Keratinocyte (primary cell): ENCODE measurements at regions not wholly inside any gene's neighbourhood (a gene's known extent, or its start where the extent isn't known, plus 50 kb on each side); places are given as distances from the start of the nearest gene placed in this dataset.

ENCODE experiments used
- DNase-seq: peaks from one replicate; pipeline ENCODE4 v3.0.0-alpha.2; 2011; ENCODE audit warnings: low read depth, missing footprints, low spot score
- FAIRE-seq: peaks from 2 replicates; lab custom pipeline; 2011; peaks lifted over from hg19 to GRCh38; lab: Jason Lieb, UNC
- H2AFZ ChIP-seq: 2 replicates; pipeline ENCODE4 v1.6.0; 2012; ENCODE audit warnings: low read length, control low read depth, inconsistent platforms; ENCODE audit not compliant: control insufficient read depth
- H3K27ac ChIP-seq: 2 replicates; pipeline ENCODE4 v1.5.1; 2011; ENCODE audit warnings: low read length; ENCODE audit not compliant: control insufficient read depth, insufficient read depth
- H3K27me3 ChIP-seq: 3 replicates; pipeline ENCODE4 v1.6.0; 2011; ENCODE audit warnings: low read length; ENCODE audit not compliant: control insufficient read depth, insufficient read depth; ENCODE audit errors: extremely low read depth
- H3K36me3 ChIP-seq, 2 experiments: 2 replicates in 1 of 2; 3 replicates in 1 of 2; pipeline ENCODE4 v1.5.1; 2011; ENCODE audit warnings: low read length in 2 of 2, mild to moderate bottlenecking in 1 of 2; ENCODE audit not compliant: control insufficient read depth in 2 of 2, insufficient read depth in 2 of 2; ENCODE audit errors: extremely low read depth in 1 of 2
- H3K4me1 ChIP-seq: 3 replicates; pipeline ENCODE4 v1.5.1; 2011; ENCODE audit warnings: low read length; ENCODE audit not compliant: control insufficient read depth, insufficient read depth; ENCODE audit errors: extremely low read depth
- H3K4me2 ChIP-seq: 3 replicates; pipeline ENCODE4 v1.6.0; 2011; ENCODE audit warnings: low read depth, low read length; ENCODE audit not compliant: control insufficient read depth, insufficient read depth; ENCODE audit errors: extremely low read depth
- H3K4me3 ChIP-seq, 3 experiments: fragments of 200-600 bp in 1 of 3; sonication (generic) in 1 of 3; 2 replicates in 2 of 3; 3 replicates in 1 of 3; pipeline ENCODE4 v1.5.1; 2011 to 2016; ENCODE audit warnings: low read length in 3 of 3, mild to moderate bottlenecking in 3 of 3, control low read depth in 2 of 3, inconsistent platforms in 1 of 3, low read depth in 1 of 3, mixed read lengths in 1 of 3, mixed run types in 1 of 3, moderate library complexity in 1 of 3; ENCODE audit not compliant: control insufficient read depth in 2 of 3, insufficient read depth in 2 of 3; ENCODE audit errors: extremely low read depth in 1 of 3
- H3K79me2 ChIP-seq: 2 replicates; pipeline ENCODE4 v1.6.0; 2012; ENCODE audit warnings: low read length; ENCODE audit not compliant: control insufficient read depth, insufficient read depth
- H3K9ac ChIP-seq: 3 replicates; pipeline ENCODE4 v1.6.0; 2011; ENCODE audit warnings: low read length; ENCODE audit not compliant: control insufficient read depth, insufficient read depth; ENCODE audit errors: extremely low read depth
- H3K9me1 ChIP-seq: 3 replicates; pipeline ENCODE4 v1.6.0; 2011; ENCODE audit warnings: low read length; ENCODE audit not compliant: control insufficient read depth, insufficient read depth; ENCODE audit errors: extremely low read depth
- H3K9me3 ChIP-seq: 2 replicates; pipeline ENCODE4 v1.5.1; 2012; ENCODE audit warnings: low read depth, low read length; ENCODE audit not compliant: control insufficient read depth
- H4K20me1 ChIP-seq: 3 replicates; pipeline ENCODE4 v1.6.0; 2011; ENCODE audit warnings: low read length; ENCODE audit not compliant: control insufficient read depth, insufficient read depth; ENCODE audit errors: extremely low read depth
- EZH2 ChIP-seq: IDR thresholded peaks from one replicate; pipeline ENCODE4 v1.6.1; 2012; ENCODE audit warnings: inconsistent platforms, mild to moderate bottlenecking, low read length, moderate library complexity
- dilution Hi-C: fragments of 300-500 bp; cut with MboI; formaldehyde crosslinking; loops from one replicate; pipeline ENCODE4 v1.7.0; 2020; ENCODE audit warnings: low sequenced_read_pairs; ENCODE audit not compliant: extremely low pct_ligation_motif_present
- TF ChIP-seq, protein P1 (sequence below), 3 experiments: IDR thresholded peaks in 1 of 3; conservative IDR thresholded peaks in 1 of 3; optimal IDR thresholded peaks in 1 of 3; 2 replicates in 2 of 3; 3 replicates in 1 of 3; pipeline versions ENCODE3 to v1.5.1; 2011; ENCODE audit warnings: low read length in 3 of 3, mild to moderate bottlenecking in 3 of 3, moderate library complexity in 2 of 3, control low read depth in 1 of 3, inconsistent platforms in 1 of 3; ENCODE audit not compliant: insufficient read depth in 2 of 3; ENCODE audit errors: extremely low read depth in 1 of 3

DNA sequence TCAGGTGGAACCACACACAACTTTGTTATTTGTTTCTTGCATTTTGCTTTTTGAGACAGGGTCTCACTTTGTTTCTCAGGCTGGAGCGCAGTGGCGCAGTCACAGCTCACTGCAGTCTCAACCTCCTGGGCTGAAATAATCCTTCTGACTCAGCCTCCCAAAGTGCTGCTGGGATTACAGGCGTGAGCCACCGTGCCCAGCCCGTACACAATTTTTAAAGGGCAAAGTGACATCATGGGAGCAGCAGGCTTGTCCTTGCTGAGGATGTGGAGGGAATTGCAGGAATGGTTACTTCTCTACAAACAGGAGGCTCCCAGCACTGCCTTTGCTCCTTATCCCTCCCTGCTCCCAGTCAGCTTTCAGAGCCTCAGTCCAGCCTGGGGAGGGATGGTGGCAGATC is 355.9 kb upstream of the KLHL29 start:
- Histone ChIP-seq H3K79me2 (no peaks in the 10 kb centered on the region), H3K36me3 (no peaks in the 10 kb centered on the region), H3K4me1 (no peaks in the 10 kb centered on the region), H3K9me3 (no peaks in the 10 kb centered on the region), H3K4me3 (no peak overlapping the region), H3K27me3 (no peaks in the 10 kb centered on the region), H4K20me1 (no peaks in the 10 kb centered on the region), H2AFZ (no peak overlapping the region), H3K9ac (no peak overlapping the region), H3K9me1 (no peaks in the 10 kb centered on the region), H3K27ac (no peak overlapping the region), H3K4me2 (no peak overlapping the region)
- TF ChIP-seq, protein P1, sequence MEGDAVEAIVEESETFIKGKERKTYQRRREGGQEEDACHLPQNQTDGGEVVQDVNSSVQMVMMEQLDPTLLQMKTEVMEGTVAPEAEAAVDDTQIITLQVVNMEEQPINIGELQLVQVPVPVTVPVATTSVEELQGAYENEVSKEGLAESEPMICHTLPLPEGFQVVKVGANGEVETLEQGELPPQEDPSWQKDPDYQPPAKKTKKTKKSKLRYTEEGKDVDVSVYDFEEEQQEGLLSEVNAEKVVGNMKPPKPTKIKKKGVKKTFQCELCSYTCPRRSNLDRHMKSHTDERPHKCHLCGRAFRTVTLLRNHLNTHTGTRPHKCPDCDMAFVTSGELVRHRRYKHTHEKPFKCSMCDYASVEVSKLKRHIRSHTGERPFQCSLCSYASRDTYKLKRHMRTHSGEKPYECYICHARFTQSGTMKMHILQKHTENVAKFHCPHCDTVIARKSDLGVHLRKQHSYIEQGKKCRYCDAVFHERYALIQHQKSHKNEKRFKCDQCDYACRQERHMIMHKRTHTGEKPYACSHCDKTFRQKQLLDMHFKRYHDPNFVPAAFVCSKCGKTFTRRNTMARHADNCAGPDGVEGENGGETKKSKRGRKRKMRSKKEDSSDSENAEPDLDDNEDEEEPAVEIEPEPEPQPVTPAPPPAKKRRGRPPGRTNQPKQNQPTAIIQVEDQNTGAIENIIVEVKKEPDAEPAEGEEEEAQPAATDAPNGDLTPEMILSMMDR (optimal IDR thresholded peaks at IDR 0.05 in 1 of 3, IDR thresholded peaks at IDR 0.05 in 1 of 3, conservative IDR thresholded peaks at IDR 0.05 in 1 of 3; ENCODE audit: extremely low read depth in 1 of 3, insufficient read depth in 2 of 3, low read length in 3 of 3), result no peak
- TF ChIP-seq EZH2, result no peak
- dilution Hi-C loops, result no loop called here
- DNase-seq, result no peak
- FAIRE-seq, result no peak

DNA sequence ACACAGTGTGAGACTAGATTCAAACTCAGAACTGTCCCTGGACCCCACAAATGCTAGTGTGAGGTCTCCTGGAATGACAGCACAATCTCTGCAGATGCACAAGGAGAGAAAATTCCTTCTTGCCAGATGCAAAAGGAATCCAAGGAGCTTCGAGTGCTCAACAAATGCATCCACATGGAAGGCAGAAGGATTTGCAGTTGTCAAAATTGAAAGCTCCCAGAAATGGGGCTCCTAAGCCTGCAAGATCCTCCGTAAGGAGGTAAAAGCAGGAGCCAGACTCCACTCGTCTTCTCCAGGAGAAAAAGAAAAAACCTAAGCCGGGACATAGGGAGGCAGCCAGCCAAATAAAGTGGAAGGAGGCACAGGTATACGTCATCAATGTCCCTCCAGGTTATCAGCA is 355.0 kb upstream of the KLHL29 start:
- Histone ChIP-seq H2AFZ (no peak overlapping the region), H3K4me1 (no peaks in the 10 kb centered on the region), H3K27me3 (no peaks in the 10 kb centered on the region), H3K9ac (no peak overlapping the region), H3K4me3 (no peak overlapping the region), H3K36me3 (no peaks in the 10 kb centered on the region), H3K79me2 (no peaks in the 10 kb centered on the region), H3K27ac (no peak overlapping the region), H3K4me2 (no peak overlapping the region), H3K9me1 (no peaks in the 10 kb centered on the region), H3K9me3 (no peaks in the 10 kb centered on the region), H4K20me1 (no peaks in the 10 kb centered on the region)
- DNase-seq, result no peak
- dilution Hi-C loops, result no loop called here
- no peak for FAIRE-seq
- TF ChIP-seq, protein P1 (optimal IDR thresholded peaks at IDR 0.05 in 1 of 3, IDR thresholded peaks at IDR 0.05 in 1 of 3, conservative IDR thresholded peaks at IDR 0.05 in 1 of 3; ENCODE audit: extremely low read depth in 1 of 3, insufficient read depth in 2 of 3, low read length in 3 of 3), result no peak
- no peak for TF ChIP-seq EZH2
